H1 (cell line): ENCODE measurements at regions not wholly inside any gene's neighbourhood (a gene's known extent, or its start where the extent isn't known, plus 50 kb on each side); places are given as distances from the start of the nearest gene placed in this dataset.

Experiments used
- CTCF ChIA-PET: fragments of 300-600 bp; sonication (Branson Sonifier 250); formaldehyde crosslinking; loops from one replicate; lab custom pipeline; 2021; ENCODE audit not compliant: partially characterized antibody; lab: Charles Lee
- POLR2A ChIA-PET: fragments of 300-600 bp; sonication (Branson Sonifier 250); formaldehyde crosslinking; loops from one replicate; lab custom pipeline; 2021; ENCODE audit warnings: inconsistent platforms; ENCODE audit not compliant: partially characterized antibody; lab: Charles Lee
- DNase-seq, 2 experiments: peaks; one replicate each; pipeline versions ENCODE4 v3.0.0 to v3.0.0-alpha.2; 2010 to 2022; ENCODE audit warnings: low spot score in 2 of 2, low read depth in 1 of 2, mixed read lengths in 1 of 2
- FAIRE-seq: peaks from 2 replicates; lab custom pipeline; 2011; peaks lifted over from hg19 to GRCh38; lab: Jason Lieb, UNC
- H2AFZ ChIP-seq: 2 replicates; pipeline ENCODE4 v1.8.1; 2012; ENCODE audit warnings: low read length, inconsistent platforms
- H2AK5ac ChIP-seq: 2 replicates; pipeline ENCODE4 v1.6.1; 2013; ENCODE audit warnings: low read depth, low read length
- H2BK120ac ChIP-seq: replicated peaks from 2 replicates; pipeline ENCODE3; 2013; ENCODE audit warnings: low read depth, low read length, inconsistent platforms
- H2BK12ac ChIP-seq: 2 replicates; pipeline ENCODE4 v1.6.1; 2013; ENCODE audit warnings: low read depth, low read length
- H2BK15ac ChIP-seq: 2 replicates; pipeline ENCODE4 v1.6.1; 2013; ENCODE audit warnings: low read length
- H2BK20ac ChIP-seq: 2 replicates; pipeline ENCODE4 v1.6.1; 2013; ENCODE audit warnings: low read length
- H2BK5ac ChIP-seq: 2 replicates; pipeline ENCODE4 v1.6.1; 2013; ENCODE audit warnings: low read depth, low read length
- H3K14ac ChIP-seq: 2 replicates; pipeline ENCODE4 v1.6.1; 2013; ENCODE audit warnings: inconsistent platforms; ENCODE audit not compliant: insufficient read length
- H3K18ac ChIP-seq: 2 replicates; pipeline ENCODE4 v1.6.1; 2013; ENCODE audit warnings: low read length; ENCODE audit errors: extremely low read depth
- H3K23ac ChIP-seq: 2 replicates; pipeline ENCODE4 v1.6.1; 2013; ENCODE audit warnings: inconsistent platforms; ENCODE audit not compliant: insufficient read length
- H3K23me2 ChIP-seq: 2 replicates; pipeline ENCODE4 v1.6.1; 2013; ENCODE audit warnings: low read depth, low read length
- H3K27ac ChIP-seq: 2 replicates; pipeline ENCODE4 v1.6.1; 2011; ENCODE audit warnings: low read depth, low read length, inconsistent platforms
- H3K27me3 ChIP-seq, 4 experiments: replicated peaks in 1 of 4; 1 replicate in 1 of 4; 2 replicates in 3 of 4; pipeline versions ENCODE4 v1.6.1 to v1.8.1; 2011 to 2013; ENCODE audit warnings: low read length in 3 of 4, mild to moderate bottlenecking in 3 of 4, inconsistent platforms in 2 of 4, mixed read lengths in 2 of 4, moderate library complexity in 1 of 4; ENCODE audit not compliant: control insufficient read depth in 3 of 4, insufficient read depth in 3 of 4; ENCODE audit errors: extremely low read depth in 1 of 4
- H3K36me3 ChIP-seq, 4 experiments: 2 replicates each; pipeline versions ENCODE4 v1.6.1 to v1.8.1; 2011 to 2013; ENCODE audit warnings: mild to moderate bottlenecking in 4 of 4, low read length in 3 of 4, moderate library complexity in 2 of 4, control low read depth in 1 of 4, inconsistent platforms in 1 of 4; ENCODE audit not compliant: insufficient read depth in 4 of 4, control insufficient read depth in 2 of 4
- H3K4ac ChIP-seq: replicated peaks from 2 replicates; pipeline ENCODE3; 2013; ENCODE audit warnings: low read length, low read depth, mixed read lengths, inconsistent platforms; ENCODE audit not compliant: insufficient read length
- H3K4me1 ChIP-seq, 4 experiments: replicated peaks in 1 of 4; 1 replicate in 1 of 4; 2 replicates in 3 of 4; pipeline versions ENCODE4 v1.6.1 to v1.8.1; 2011 to 2013; ENCODE audit warnings: low read length in 3 of 4, inconsistent platforms in 2 of 4, mixed read lengths in 1 of 4; ENCODE audit not compliant: insufficient read depth in 4 of 4, control insufficient read depth in 3 of 4
- H3K4me2 ChIP-seq, 2 experiments: 2 replicates each; pipeline versions ENCODE4 v1.6.1 to v1.8.1; 2011 to 2013; ENCODE audit warnings: low read depth in 2 of 2, low read length in 2 of 2, control low read depth in 1 of 2, inconsistent platforms in 1 of 2, mild to moderate bottlenecking in 1 of 2; ENCODE audit not compliant: insufficient read depth in 1 of 2
- H3K4me3 ChIP-seq, 4 experiments: fragments of 200-600, 300-600 bp in 1 of 4; sonication (generic), shearing (Covaris generic), sonication (Bioruptor Twin) in 1 of 4; 2 replicates each; pipeline versions ENCODE4 v1.5.1 to v1.8.1; 2011 to 2016; ENCODE audit warnings: low read length in 4 of 4, low read depth in 3 of 4, control low read depth in 2 of 4, inconsistent platforms in 2 of 4, mild to moderate bottlenecking in 2 of 4, mixed read lengths in 1 of 4, moderate library complexity in 1 of 4; ENCODE audit not compliant: insufficient read depth in 2 of 4; ENCODE audit errors: extremely low read depth in 1 of 4
- H3K56ac ChIP-seq: replicated peaks from 2 replicates; pipeline ENCODE3; 2013; ENCODE audit warnings: low read depth, mild to moderate bottlenecking, mixed read lengths, low read length, inconsistent platforms; ENCODE audit not compliant: insufficient read length
- H3K79me1 ChIP-seq: 2 replicates; pipeline ENCODE4 v1.6.1; 2013; ENCODE audit warnings: low read depth, low read length, control low read depth
- H3K79me2 ChIP-seq, 2 experiments: 2 replicates each; pipeline versions ENCODE4 v1.6.1 to v1.8.1; 2012 to 2013; ENCODE audit warnings: low read length in 2 of 2, mild to moderate bottlenecking in 2 of 2, inconsistent platforms in 1 of 2; ENCODE audit not compliant: insufficient read depth in 2 of 2, control insufficient read depth in 1 of 2
- H3K9ac ChIP-seq, 4 experiments: replicated peaks in 1 of 4; 1 replicate in 1 of 4; 2 replicates in 3 of 4; pipeline versions ENCODE4 v1.6.1 to v1.8.1; 2011 to 2013; ENCODE audit warnings: low read depth in 3 of 4, low read length in 3 of 4, control low read depth in 2 of 4, mild to moderate bottlenecking in 2 of 4, moderate library complexity in 2 of 4, inconsistent platforms in 1 of 4; ENCODE audit errors: extremely low read depth in 1 of 4
- H3K9me3 ChIP-seq, 2 experiments: 2 replicates each; pipeline versions ENCODE4 v1.6.1 to v1.8.1; 2012 to 2013; ENCODE audit warnings: mild to moderate bottlenecking in 2 of 2, moderate library complexity in 2 of 2, control low read depth in 1 of 2, inconsistent platforms in 1 of 2, low read depth in 1 of 2, low read length in 1 of 2, mixed read lengths in 1 of 2; ENCODE audit not compliant: insufficient read depth in 2 of 2
- H4K20me1 ChIP-seq, 2 experiments: replicated peaks in 1 of 2; 2 replicates each; pipeline versions ENCODE3 to v1.8.1; 2011 to 2013; ENCODE audit warnings: inconsistent platforms in 2 of 2, low read length in 2 of 2, mild to moderate bottlenecking in 1 of 2; ENCODE audit not compliant: insufficient read depth in 2 of 2, control insufficient read depth in 1 of 2
- H4K5ac ChIP-seq: 2 replicates; pipeline ENCODE4 v1.6.1; 2013; ENCODE audit warnings: low read length, low read depth, mixed read lengths, inconsistent platforms; ENCODE audit not compliant: insufficient read length
- H4K8ac ChIP-seq: 2 replicates; pipeline ENCODE4 v1.8.0; 2013; ENCODE audit warnings: mild to moderate bottlenecking, moderate library complexity, low read length, inconsistent platforms; ENCODE audit not compliant: insufficient read depth; ENCODE audit errors: extremely low read depth
- H4K91ac ChIP-seq: replicated peaks from 2 replicates; pipeline ENCODE3; 2013; ENCODE audit warnings: low read length, mixed read lengths, inconsistent platforms; ENCODE audit not compliant: insufficient read length
- ASH2L ChIP-seq: fragments of 200-600, 300-600 bp; sonication (generic); IDR thresholded peaks from one replicate; pipeline ENCODE4 v1.7.1; 2017; ENCODE audit warnings: low read length
- BCL11A ChIP-seq, 2 experiments: IDR thresholded peaks; one replicate each; pipeline ENCODE4 v1.6.1; 2011; ENCODE audit warnings: low read depth in 2 of 2, low read length in 2 of 2, mild to moderate bottlenecking in 2 of 2
- KDM4A ChIP-seq: IDR thresholded peaks from one replicate; pipeline ENCODE4 v1.7.1; 2012; ENCODE audit warnings: low read depth, mild to moderate bottlenecking, moderate library complexity, low read length, inconsistent platforms; ENCODE audit not compliant: severe bottlenecking
- NRF1 ChIP-seq: IDR thresholded peaks from 2 replicates; pipeline ENCODE4 v1.6.1; 2011; ENCODE audit warnings: mild to moderate bottlenecking, low read depth, low read length, improper control_type of control experiment
- POLR2AphosphoS5 ChIP-seq: IDR thresholded peaks from 2 replicates; pipeline ENCODE4 v1.6.1; 2011; ENCODE audit warnings: low read depth, low read length
- RNF2 ChIP-seq: fragments of 200-900, 300-1000 bp; sonication (generic); IDR thresholded peaks from 2 replicates; pipeline ENCODE4 v1.7.1; 2016; ENCODE audit warnings: borderline replicate concordance, low read depth, mild to moderate bottlenecking, antibody characterized with exemption, low read length; ENCODE audit not compliant: poor library complexity, severe bottlenecking; ENCODE audit errors: missing control alignments
- SIX5 ChIP-seq: IDR thresholded peaks from 2 replicates; pipeline ENCODE4 v1.6.1; 2011; ENCODE audit warnings: mild to moderate bottlenecking, low read depth, low read length
- SP4 ChIP-seq: IDR thresholded peaks from 2 replicates; pipeline ENCODE4 v1.6.1; 2012; ENCODE audit warnings: low read length, inconsistent platforms
- WGBS, 2 experiments: shearing (Covaris generic) in 1 of 2; methylation state at CpG; one replicate each; pipeline versions ENCODE4 v1.1.6 to v1.1.7; 2013 to 2015; ENCODE audit warnings: low lambda C conversion rate in 2 of 2, mixed read lengths in 2 of 2, inconsistent platforms in 1 of 2, low coverage in 1 of 2, missing lambda C conversion rate in 1 of 2; ENCODE audit not compliant: insufficient replicate concordance in 2 of 2, insufficient coverage in 1 of 2, insufficient read length in 1 of 2; ENCODE audit errors: extremely low coverage in 1 of 2, missing lambda C conversion rate in 1 of 2; 5-methylcytosine and 5-hydroxymethylcytosine counted together
- TF ChIP-seq, protein P1 (sequence below), 3 experiments: IDR thresholded peaks; 1 replicate in 2 of 3; 2 replicates in 1 of 3; pipeline versions ENCODE4 v1.5.1 to v1.6.1; 2011; ENCODE audit warnings: low read length in 3 of 3, mild to moderate bottlenecking in 3 of 3, inconsistent platforms in 2 of 3, low read depth in 1 of 3, moderate library complexity in 1 of 3; ENCODE audit not compliant: insufficient read depth in 1 of 3; ENCODE audit errors: control extremely low read depth in 1 of 3
- TF ChIP-seq, protein P2 (sequence below): IDR thresholded peaks from 2 replicates; pipeline ENCODE4 v1.6.1; 2012; ENCODE audit warnings: low read length, inconsistent platforms

DNA sequence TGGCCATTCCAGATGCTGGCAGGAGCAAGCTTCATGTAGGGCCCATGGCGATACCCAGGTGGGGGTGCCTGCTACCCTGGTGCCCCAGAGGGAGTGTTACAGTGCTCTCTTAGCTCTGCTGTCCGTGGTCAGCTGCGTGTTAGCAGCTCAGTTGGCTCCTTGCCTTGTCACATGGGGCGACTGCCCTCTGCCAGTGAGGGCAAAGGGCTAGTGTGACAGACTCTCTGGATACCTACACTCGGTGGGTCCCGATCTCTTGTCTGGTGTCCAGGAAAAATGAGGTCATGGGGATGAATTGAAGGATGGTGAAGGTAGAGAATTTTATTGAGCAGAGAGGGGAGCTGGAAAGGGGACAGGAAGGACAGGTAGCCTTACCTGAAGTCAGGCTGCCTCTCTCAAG is 152.2 kb downstream of the CYP26A1 start:
- POLR2A ChIA-PET, result no interaction called here
- H2BK120ac ChIP-seq, result peak overlapping the region; percentile 85
- no peak overlapping the region; the same call in 1 of the 2 replicates for H3K18ac ChIP-seq
- TF ChIP-seq, protein P1, sequence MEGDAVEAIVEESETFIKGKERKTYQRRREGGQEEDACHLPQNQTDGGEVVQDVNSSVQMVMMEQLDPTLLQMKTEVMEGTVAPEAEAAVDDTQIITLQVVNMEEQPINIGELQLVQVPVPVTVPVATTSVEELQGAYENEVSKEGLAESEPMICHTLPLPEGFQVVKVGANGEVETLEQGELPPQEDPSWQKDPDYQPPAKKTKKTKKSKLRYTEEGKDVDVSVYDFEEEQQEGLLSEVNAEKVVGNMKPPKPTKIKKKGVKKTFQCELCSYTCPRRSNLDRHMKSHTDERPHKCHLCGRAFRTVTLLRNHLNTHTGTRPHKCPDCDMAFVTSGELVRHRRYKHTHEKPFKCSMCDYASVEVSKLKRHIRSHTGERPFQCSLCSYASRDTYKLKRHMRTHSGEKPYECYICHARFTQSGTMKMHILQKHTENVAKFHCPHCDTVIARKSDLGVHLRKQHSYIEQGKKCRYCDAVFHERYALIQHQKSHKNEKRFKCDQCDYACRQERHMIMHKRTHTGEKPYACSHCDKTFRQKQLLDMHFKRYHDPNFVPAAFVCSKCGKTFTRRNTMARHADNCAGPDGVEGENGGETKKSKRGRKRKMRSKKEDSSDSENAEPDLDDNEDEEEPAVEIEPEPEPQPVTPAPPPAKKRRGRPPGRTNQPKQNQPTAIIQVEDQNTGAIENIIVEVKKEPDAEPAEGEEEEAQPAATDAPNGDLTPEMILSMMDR (IDR thresholded peaks at IDR 0.05; ENCODE audit: control extremely low read depth in 1 of 3, insufficient read depth in 1 of 3, low read depth in 1 of 3, low read length in 3 of 3), result no peak
- no peak for TF ChIP-seq KDM4A
- no peak for TF ChIP-seq POLR2AphosphoS5
- no peak for TF ChIP-seq ASH2L
- TF ChIP-seq, protein P2, sequence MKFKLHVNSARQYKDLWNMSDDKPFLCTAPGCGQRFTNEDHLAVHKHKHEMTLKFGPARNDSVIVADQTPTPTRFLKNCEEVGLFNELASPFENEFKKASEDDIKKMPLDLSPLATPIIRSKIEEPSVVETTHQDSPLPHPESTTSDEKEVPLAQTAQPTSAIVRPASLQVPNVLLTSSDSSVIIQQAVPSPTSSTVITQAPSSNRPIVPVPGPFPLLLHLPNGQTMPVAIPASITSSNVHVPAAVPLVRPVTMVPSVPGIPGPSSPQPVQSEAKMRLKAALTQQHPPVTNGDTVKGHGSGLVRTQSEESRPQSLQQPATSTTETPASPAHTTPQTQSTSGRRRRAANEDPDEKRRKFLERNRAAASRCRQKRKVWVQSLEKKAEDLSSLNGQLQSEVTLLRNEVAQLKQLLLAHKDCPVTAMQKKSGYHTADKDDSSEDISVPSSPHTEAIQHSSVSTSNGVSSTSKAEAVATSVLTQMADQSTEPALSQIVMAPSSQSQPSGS, result no peak
- no peak for TF ChIP-seq NRF1
- TF ChIP-seq BCL11A (IDR thresholded peaks at IDR 0.05; ENCODE audit: low read depth in 2 of 2, low read length in 2 of 2), result no peak
- TF ChIP-seq SIX5, result no peak
- no peak for TF ChIP-seq RNF2
- TF ChIP-seq SP4, result no peak

More for the DNA sequence above, 152.2 kb downstream of the CYP26A1 start:
- H3K4ac ChIP-seq, result no peak overlapping the region
- no peaks in the 10 kb centered on the region for H3K23me2 ChIP-seq
- no peak overlapping the region for H3K27ac ChIP-seq
- H3K9ac ChIP-seq, result no peak overlapping the region
- FAIRE-seq, result no peak
- no peaks in the 10 kb centered on the region for H3K27me3 ChIP-seq
- H3K9me3 ChIP-seq, result no peaks in the 10 kb centered on the region; a peak in 1 of 4 replicates
- no peak overlapping the region for H3K56ac ChIP-seq
- WGBS, 2 experiments, result 79% methylated on average over 6 of the region's 6 CpGs; no CpG with 5 or more reads in 1 of the 2 experiments
- no peaks in the 10 kb centered on the region for H3K79me1 ChIP-seq
- no peaks in the 10 kb centered on the region for H3K4me1 ChIP-seq
- DNase-seq, result no peak
- no peak overlapping the region; the same call in 1 of the 2 replicates for H2AFZ ChIP-seq
- H4K8ac ChIP-seq, result 0 out of 2 replicates have a peak overlapping the region, but pooled peaks have one; percentile 0
- H2BK5ac ChIP-seq, result no peak overlapping the region
- H3K14ac ChIP-seq, result no peak overlapping the region
- H4K91ac ChIP-seq, result peak overlapping the region; percentile 87
- no peaks in the 10 kb centered on the region for H3K36me3 ChIP-seq
- no peaks in the 10 kb centered on the region for H3K79me2 ChIP-seq
- H2BK12ac ChIP-seq, result peak overlapping the region; percentile 85; the same call in 1 of the 2 replicates
- H3K4me3 ChIP-seq, result no peak overlapping the region
- no peaks in the 10 kb centered on the region for H4K20me1 ChIP-seq
- no peak overlapping the region for H3K4me2 ChIP-seq
- H3K23ac ChIP-seq, result no peak overlapping the region
- peak overlapping the region; percentile 36 for H4K5ac ChIP-seq
- H2AK5ac ChIP-seq, result no peak overlapping the region
- no peak overlapping the region; the same call in 1 of the 2 replicates for H2BK15ac ChIP-seq
- H2BK20ac ChIP-seq, result peak overlapping the region; percentile 96; the same call in 1 of the 2 replicates
- CTCF ChIA-PET, result interaction anchor here (0.7 to 4.8 kb wide), 3 partner anchors 11 to 132 kb away, joined by 3 to 31 read pairs (median 5); no protein-coding TSS in a partner anchor
